ENCODE measurements at regions not wholly inside any gene's neighbourhood (a gene's known extent, or its start where the extent isn't known, plus 50 kb on each side); places are given as distances from the start of the nearest gene placed in this dataset.
"Not testable (repeated sequence)": the region's sequence is repeated elsewhere in the genome, so short reads cannot be mapped to it uniquely, and the experiment has no call there.

DNA sequence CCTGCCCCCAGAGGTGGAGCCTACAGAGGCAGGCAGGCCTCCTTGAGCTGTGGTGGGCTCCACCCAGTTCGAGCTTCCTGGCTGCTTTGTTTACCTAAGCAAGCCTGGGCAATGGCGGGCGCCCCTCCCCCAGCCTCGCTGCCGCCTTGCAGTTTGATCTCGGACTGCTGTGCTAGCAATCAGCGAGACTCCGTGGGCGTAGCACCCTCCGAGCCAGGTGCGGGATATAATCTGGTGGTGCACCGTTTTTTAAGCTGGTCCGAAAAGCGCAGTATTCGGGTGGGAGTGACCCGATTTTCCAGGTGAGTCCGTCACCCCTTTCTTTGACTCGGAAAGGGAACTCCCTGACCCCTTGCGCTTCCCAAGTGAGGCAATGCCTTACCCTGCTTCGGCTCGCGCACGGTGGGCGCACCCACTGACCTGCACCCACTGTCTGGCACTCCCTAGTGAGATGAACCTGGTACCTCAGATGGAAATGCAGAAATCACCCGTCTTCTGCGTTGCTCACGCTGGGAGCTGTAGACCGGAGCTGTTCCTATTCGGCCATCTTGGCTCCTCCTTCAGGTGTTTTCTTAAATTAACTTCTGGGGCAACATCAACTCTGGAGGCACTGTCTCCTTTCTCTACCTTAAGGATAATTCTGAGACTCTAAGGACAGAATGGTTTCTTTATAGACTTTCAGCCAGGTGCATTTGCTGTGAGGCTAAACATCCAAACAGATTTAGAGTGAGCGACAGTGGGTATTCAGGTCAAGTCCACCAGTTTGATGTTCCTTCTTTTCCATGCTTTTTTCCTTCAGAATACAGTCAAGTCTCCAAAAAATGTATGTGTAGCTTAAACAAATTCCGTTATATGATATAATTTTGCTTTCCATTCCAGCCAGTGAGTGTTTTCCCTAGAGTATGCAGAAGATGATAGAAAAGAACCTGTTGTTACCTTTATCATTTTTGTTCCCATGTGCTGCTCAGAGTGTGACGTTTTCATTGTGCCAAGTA lies 170.8 kb downstream of the KCNRG start:
- CTCF ChIA-PET; H3K9me3 ChIP-seq; DNase-seq; H3K27ac ChIP-seq (ENCODE audit: low read length); H3K4me1 ChIP-seq (ENCODE audit: control insufficient read depth in 1 of 2, extremely low read depth in 1 of 2, insufficient read depth in 2 of 2, low read length in 2 of 2); ATAC-seq (replicated peaks in 1 of 4); H3K36me3 Mint-ChIP-seq; H3K27me3 Mint-ChIP-seq; H3K27me3 ChIP-seq (replicated peaks in 1 of 2; ENCODE audit: control insufficient read depth in 2 of 2, extremely low read depth in 1 of 2, insufficient read depth in 2 of 2, low read length in 1 of 2); POLR2A ChIA-PET; H3K9me3 Mint-ChIP-seq; H3K36me3 ChIP-seq (ENCODE audit: control insufficient read depth in 2 of 2, extremely low read depth in 1 of 2, insufficient read depth in 1 of 2, low read length in 1 of 2): not testable (repeated sequence)
- Mint-ChIP-seq H3K4me1 (peaks cover 0 to 25% (median 5%) of the 10 kb centered on the region in 3 donors), H3K27ac (peak overlapping the region in 1 of 2 donors; percentile 16), H3K4me3 (peak overlapping the region; percentile 13 to 42 (median 25))
- no CpG with 5 or more reads among the region's 32 CpGs for WGBS (ENCODE audit: insufficient coverage)
- H3K4me3 ChIP-seq (ENCODE audit: control insufficient read depth in 1 of 2, extremely low read depth in 1 of 2, low read length in 1 of 2), result peak overlapping the region in 1 of 2 donors; percentile 15

DNA sequence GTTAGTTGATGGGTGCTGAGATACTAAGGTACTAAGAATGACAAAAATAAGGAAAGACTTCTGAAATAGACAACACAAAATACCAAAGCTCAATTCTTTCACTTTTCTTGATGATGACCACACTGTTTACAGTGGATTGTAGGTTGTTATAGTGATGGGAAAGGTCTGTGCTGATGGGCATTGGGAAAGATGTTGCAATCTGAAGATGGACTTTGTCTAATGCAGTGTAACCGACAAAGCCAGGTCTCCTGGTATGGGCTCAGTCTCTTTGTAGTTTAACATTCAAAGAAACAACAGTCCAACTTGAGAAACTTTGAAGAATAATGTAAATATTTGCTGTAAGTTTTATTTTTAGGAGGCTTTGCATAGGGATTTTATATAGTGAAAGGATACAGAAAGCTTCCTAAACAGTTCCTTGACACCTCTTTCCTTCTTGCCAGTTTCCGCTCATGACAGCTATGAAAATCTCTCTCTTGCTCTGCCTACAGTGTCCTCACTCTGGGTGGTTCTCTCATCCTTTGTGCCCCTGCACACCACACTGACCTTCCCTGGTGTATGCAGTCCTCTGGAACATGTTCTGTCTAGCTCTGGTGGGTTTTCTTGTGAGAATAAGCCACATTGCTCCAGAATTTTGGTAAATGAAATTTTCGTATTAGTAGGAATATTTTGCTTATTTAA lies 172.2 kb downstream of the KCNRG start:
- Histone ChIP-seq H3K4me3 (ENCODE audit: control insufficient read depth in 1 of 2, extremely low read depth in 1 of 2, low read length in 1 of 2) (no peak overlapping the region), H3K36me3 (ENCODE audit: control insufficient read depth in 2 of 2, extremely low read depth in 1 of 2, insufficient read depth in 1 of 2, low read length in 1 of 2) (no peaks in the 10 kb centered on the region), H3K4me1 (ENCODE audit: control insufficient read depth in 1 of 2, extremely low read depth in 1 of 2, insufficient read depth in 2 of 2, low read length in 2 of 2) (no peaks in the 10 kb centered on the region), H3K9me3 (no peaks in the 10 kb centered on the region), H3K27me3 (replicated peaks in 1 of 2; ENCODE audit: control insufficient read depth in 2 of 2, extremely low read depth in 1 of 2, insufficient read depth in 2 of 2, low read length in 1 of 2) (no peaks in the 10 kb centered on the region), H3K27ac (ENCODE audit: low read length) (no peak overlapping the region)
- H3K4me3 Mint-ChIP-seq, result peak overlapping the region in 1 of 3 donors; percentile 28
- 100% methylated on average over 1 of the region's 3 CpGs for WGBS (ENCODE audit: insufficient coverage)
- no peaks in the 10 kb centered on the region for H3K36me3 Mint-ChIP-seq
- H3K27me3 Mint-ChIP-seq, result no peaks in the 10 kb centered on the region
- ChIA-PET CTCF (no interaction called here), POLR2A (no interaction called here)
- H3K4me1 Mint-ChIP-seq, result peaks cover 0 to 37% (median 6%) of the 10 kb centered on the region in 3 donors
- ATAC-seq (replicated peaks in 1 of 4) (no peak), DNase-seq (no peak)
- no peaks in the 10 kb centered on the region for H3K9me3 Mint-ChIP-seq
- H3K27ac Mint-ChIP-seq, result no peak overlapping the region

GRCh38 chr13:50188696-50189095 lies 173.5 kb downstream of the KCNRG start:
- no peaks in the 10 kb centered on the region for H3K36me3 ChIP-seq (ENCODE audit: control insufficient read depth in 2 of 2, extremely low read depth in 1 of 2, insufficient read depth in 1 of 2, low read length in 1 of 2)
- H3K9me3 Mint-ChIP-seq, result no peaks in the 10 kb centered on the region
- no peak overlapping the region for H3K27ac Mint-ChIP-seq
- H3K9me3 ChIP-seq, result no peaks in the 10 kb centered on the region
- no peak overlapping the region for H3K27ac ChIP-seq (ENCODE audit: low read length)
- no peak overlapping the region for H3K4me3 Mint-ChIP-seq
- DNase-seq (no peak), ATAC-seq (replicated peaks in 1 of 4) (no peak)
- no peaks in the 10 kb centered on the region for H3K36me3 Mint-ChIP-seq
- no peaks in the 10 kb centered on the region for H3K27me3 ChIP-seq (replicated peaks in 1 of 2; ENCODE audit: control insufficient read depth in 2 of 2, extremely low read depth in 1 of 2, insufficient read depth in 2 of 2, low read length in 1 of 2)
- H3K4me1 ChIP-seq (ENCODE audit: control insufficient read depth in 1 of 2, extremely low read depth in 1 of 2, insufficient read depth in 2 of 2, low read length in 2 of 2), result no peaks in the 10 kb centered on the region
- H3K4me1 Mint-ChIP-seq, result peaks cover 0 to 41% (median 9%) of the 10 kb centered on the region in 3 donors
- H3K4me3 ChIP-seq (ENCODE audit: control insufficient read depth in 1 of 2, extremely low read depth in 1 of 2, low read length in 1 of 2), result no peak overlapping the region
- H3K27me3 Mint-ChIP-seq, result no peaks in the 10 kb centered on the region
- ChIA-PET POLR2A (interaction anchor here in 1 of 2 donors (0.6 kb wide), 1 partner anchor 46 kb away, joined by 3 read pairs; no protein-coding TSS in a partner anchor), CTCF (interaction anchor here (0.6 to 1.4 kb wide), 4 partner anchors 44 to 723 kb away, joined by 3 to 5 read pairs (median 3); no protein-coding TSS in a partner anchor)
- WGBS (ENCODE audit: insufficient coverage), result no CpG with 5 or more reads among the region's 1 CpG

GRCh38 chr13:50189450-50189849 lies 174.2 kb downstream of the KCNRG start:
- Histone ChIP-seq H3K27ac (ENCODE audit: low read length) (no peak overlapping the region), H3K36me3 (ENCODE audit: control insufficient read depth in 2 of 2, extremely low read depth in 1 of 2, insufficient read depth in 1 of 2, low read length in 1 of 2) (no peaks in the 10 kb centered on the region), H3K27me3 (replicated peaks in 1 of 2; ENCODE audit: control insufficient read depth in 2 of 2, extremely low read depth in 1 of 2, insufficient read depth in 2 of 2, low read length in 1 of 2) (no peaks in the 10 kb centered on the region), H3K4me3 (ENCODE audit: control insufficient read depth in 1 of 2, extremely low read depth in 1 of 2, low read length in 1 of 2) (no peak overlapping the region), H3K9me3 (no peaks in the 10 kb centered on the region), H3K4me1 (ENCODE audit: control insufficient read depth in 1 of 2, extremely low read depth in 1 of 2, insufficient read depth in 2 of 2, low read length in 2 of 2) (no peaks in the 10 kb centered on the region)
- H3K4me1 Mint-ChIP-seq, result peaks cover 0 to 41% (median 9%) of the 10 kb centered on the region in 3 donors
- H3K4me3 Mint-ChIP-seq, result no peak overlapping the region
- no peaks in the 10 kb centered on the region for H3K36me3 Mint-ChIP-seq
- DNase-seq, result peak in 1 of 35 experiments; percentile 28
- H3K27me3 Mint-ChIP-seq, result no peaks in the 10 kb centered on the region
- ChIA-PET POLR2A (interaction anchor here in 1 of 2 donors (0.6 kb wide), 1 partner anchor 46 kb away, joined by 3 read pairs; no protein-coding TSS in a partner anchor), CTCF (interaction anchor here (0.6 to 1.4 kb wide), 4 partner anchors 45 to 722 kb away, joined by 3 to 5 read pairs (median 3); no protein-coding TSS in a partner anchor)
- ATAC-seq (replicated peaks in 1 of 4), result no peak
- WGBS (ENCODE audit: insufficient coverage), result 100% methylated on average over 1 of the region's 2 CpGs
- H3K9me3 Mint-ChIP-seq, result no peaks in the 10 kb centered on the region
- H3K27ac Mint-ChIP-seq, result peak overlapping the region in 1 of 2 donors; percentile 33

DNA sequence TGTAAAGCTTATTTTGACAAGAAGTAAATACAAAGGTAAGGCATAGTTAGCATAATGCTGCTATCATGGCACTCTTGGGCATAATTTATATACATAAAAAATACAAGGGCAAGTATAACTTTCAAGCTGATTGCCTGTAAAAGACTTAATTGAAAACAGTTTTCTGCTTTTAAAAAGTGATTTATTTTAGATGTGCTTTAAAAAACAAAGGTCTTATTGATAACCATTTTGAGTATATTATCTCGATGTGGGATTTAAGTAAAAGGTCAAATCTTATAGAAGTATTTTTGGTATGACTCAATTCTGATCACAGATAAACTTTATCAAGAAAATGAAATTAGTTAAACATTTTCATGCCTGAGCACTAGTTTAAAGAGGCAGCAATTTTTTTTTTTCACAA lies 175.8 kb downstream of the KCNRG start:
- WGBS (ENCODE audit: insufficient coverage), result no CpG with 5 or more reads among the region's 1 CpG
- H3K9me3 Mint-ChIP-seq, result no peaks in the 10 kb centered on the region
- no peak overlapping the region for H3K27ac Mint-ChIP-seq
- Histone ChIP-seq H3K27me3 (replicated peaks in 1 of 2; ENCODE audit: control insufficient read depth in 2 of 2, extremely low read depth in 1 of 2, insufficient read depth in 2 of 2, low read length in 1 of 2) (no peaks in the 10 kb centered on the region), H3K9me3 (no peaks in the 10 kb centered on the region), H3K36me3 (ENCODE audit: control insufficient read depth in 2 of 2, extremely low read depth in 1 of 2, insufficient read depth in 1 of 2, low read length in 1 of 2) (no peaks in the 10 kb centered on the region), H3K27ac (ENCODE audit: low read length) (no peak overlapping the region), H3K4me1 (ENCODE audit: control insufficient read depth in 1 of 2, extremely low read depth in 1 of 2, insufficient read depth in 2 of 2, low read length in 2 of 2) (no peaks in the 10 kb centered on the region), H3K4me3 (ENCODE audit: control insufficient read depth in 1 of 2, extremely low read depth in 1 of 2, low read length in 1 of 2) (no peak overlapping the region)
- POLR2A ChIA-PET, result interaction anchor here in 1 of 2 donors (0.6 to 0.7 kb wide), 2 partner anchors 24 to 127 kb away, joined by 3 to 5 read pairs; no protein-coding TSS in a partner anchor
- no peak for DNase-seq
- CTCF ChIA-PET, result no interaction called here
- peaks cover 0 to 3% of the 10 kb centered on the region in 2 donors for H3K27me3 Mint-ChIP-seq
- no peaks in the 10 kb centered on the region for H3K36me3 Mint-ChIP-seq
- no peak for ATAC-seq (replicated peaks in 1 of 4)
- H3K4me3 Mint-ChIP-seq, result no peak overlapping the region
- H3K4me1 Mint-ChIP-seq, result peaks cover 0 to 40% (median 9%) of the 10 kb centered on the region in 3 donors

- no peak overlapping the region for H3K27ac ChIP-seq (ENCODE audit: low read length)
- H3K4me1 Mint-ChIP-seq, result peaks cover 0 to 31% (median 9%) of the 10 kb centered on the region in 3 donors
- H3K4me1 ChIP-seq (ENCODE audit: control insufficient read depth in 1 of 2, extremely low read depth in 1 of 2, insufficient read depth in 2 of 2, low read length in 2 of 2), result no peaks in the 10 kb centered on the region
- no CpG with 5 or more reads among the region's 1 CpG for WGBS (ENCODE audit: insufficient coverage)
- no peaks in the 10 kb centered on the region for H3K36me3 Mint-ChIP-seq
- H3K4me3 ChIP-seq (ENCODE audit: control insufficient read depth in 1 of 2, extremely low read depth in 1 of 2, low read length in 1 of 2), result no peak overlapping the region
- H3K36me3 ChIP-seq (ENCODE audit: control insufficient read depth in 2 of 2, extremely low read depth in 1 of 2, insufficient read depth in 1 of 2, low read length in 1 of 2), result no peaks in the 10 kb centered on the region
- peaks cover 0 to 3% of the 10 kb centered on the region in 2 donors for H3K27me3 Mint-ChIP-seq
- H3K27ac Mint-ChIP-seq, result no peak overlapping the region
- ChIA-PET POLR2A (no interaction called here), CTCF (no interaction called here)
- no peak overlapping the region for H3K4me3 Mint-ChIP-seq
- no peak for DNase-seq
- no peaks in the 10 kb centered on the region for H3K9me3 Mint-ChIP-seq
- no peak for ATAC-seq (replicated peaks in 1 of 4)
- H3K9me3 ChIP-seq, result no peaks in the 10 kb centered on the region
- H3K27me3 ChIP-seq (replicated peaks in 1 of 2; ENCODE audit: control insufficient read depth in 2 of 2, extremely low read depth in 1 of 2, insufficient read depth in 2 of 2, low read length in 1 of 2), result no peaks in the 10 kb centered on the region
These were observed 177.1 kb downstream of the KCNRG start for GRCh38 chr13:50192272-50192813.

All from T-cell (primary cell).